ENCODE measurements at regions not wholly inside any gene's neighbourhood (a gene's known extent, or its start where the extent isn't known, plus 50 kb on each side); places are given as distances from the start of the nearest gene placed in this dataset.

GRCh38 chr4:66991521-66991920 is 553.8 kb downstream of the CENPC start:
- Histone ChIP-seq H3F3A (ENCODE audit: control insufficient read depth, insufficient read depth) (no peaks in the 10 kb centered on the region), H3K27ac (ENCODE audit: low read depth, low read length) (no peak overlapping the region), H3K4me1 (ENCODE audit: control insufficient read depth, low read length) (no peaks in the 10 kb centered on the region), H3K36me3 (ENCODE audit: control insufficient read depth, low read length) (no peaks in the 10 kb centered on the region), H3K27me3 (ENCODE audit: control insufficient read depth, low read length) (no peaks in the 10 kb centered on the region), H3K4me3 (ENCODE audit: low read length) (no peak overlapping the region), H3K9me2 (replicated peaks; ENCODE audit: control insufficient read depth, low read length) (no peaks in the 10 kb centered on the region), H3K4me2 (ENCODE audit: low read length) (no peak overlapping the region), H3K9me3 (ENCODE audit: control insufficient read depth, insufficient read depth, low read length) (no peaks in the 10 kb centered on the region), H3K79me2 (ENCODE audit: control insufficient read depth, low read length) (no peaks in the 10 kb centered on the region), H4K20me1 (ENCODE audit: control insufficient read depth, insufficient read depth, low read depth, low read length) (no peaks in the 10 kb centered on the region)
- no peak for TF ChIP-seq EZH2phosphoT487 (IDR thresholded peaks at IDR 0.05; ENCODE audit: borderline replicate concordance, low read length)
- TF ChIP-seq, protein P1, sequence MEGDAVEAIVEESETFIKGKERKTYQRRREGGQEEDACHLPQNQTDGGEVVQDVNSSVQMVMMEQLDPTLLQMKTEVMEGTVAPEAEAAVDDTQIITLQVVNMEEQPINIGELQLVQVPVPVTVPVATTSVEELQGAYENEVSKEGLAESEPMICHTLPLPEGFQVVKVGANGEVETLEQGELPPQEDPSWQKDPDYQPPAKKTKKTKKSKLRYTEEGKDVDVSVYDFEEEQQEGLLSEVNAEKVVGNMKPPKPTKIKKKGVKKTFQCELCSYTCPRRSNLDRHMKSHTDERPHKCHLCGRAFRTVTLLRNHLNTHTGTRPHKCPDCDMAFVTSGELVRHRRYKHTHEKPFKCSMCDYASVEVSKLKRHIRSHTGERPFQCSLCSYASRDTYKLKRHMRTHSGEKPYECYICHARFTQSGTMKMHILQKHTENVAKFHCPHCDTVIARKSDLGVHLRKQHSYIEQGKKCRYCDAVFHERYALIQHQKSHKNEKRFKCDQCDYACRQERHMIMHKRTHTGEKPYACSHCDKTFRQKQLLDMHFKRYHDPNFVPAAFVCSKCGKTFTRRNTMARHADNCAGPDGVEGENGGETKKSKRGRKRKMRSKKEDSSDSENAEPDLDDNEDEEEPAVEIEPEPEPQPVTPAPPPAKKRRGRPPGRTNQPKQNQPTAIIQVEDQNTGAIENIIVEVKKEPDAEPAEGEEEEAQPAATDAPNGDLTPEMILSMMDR (IDR thresholded peaks at IDR 0.05; ENCODE audit: low read depth, low read length, poor library complexity, severe bottlenecking) = no peak

DNA sequence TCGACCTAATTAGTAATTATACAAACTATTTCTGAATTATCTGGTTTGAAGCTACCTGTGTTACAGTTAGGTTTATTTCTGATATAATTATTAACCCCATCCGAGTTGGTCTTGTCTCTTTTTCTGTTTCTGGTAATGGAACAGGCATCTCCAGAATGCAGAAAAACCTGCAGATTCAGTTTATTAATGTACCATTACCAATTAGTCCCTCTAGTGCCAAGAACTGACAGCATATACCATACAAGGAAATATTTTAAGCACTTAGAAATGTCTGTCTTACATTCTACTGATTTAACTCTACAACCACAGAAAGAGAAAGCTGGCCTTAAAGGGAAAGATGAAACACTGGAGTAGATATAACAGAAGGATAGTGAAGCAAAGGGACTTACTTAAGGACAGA is 570.6 kb downstream of the CENPC start:
- TF ChIP-seq, protein P1 (IDR thresholded peaks at IDR 0.05; ENCODE audit: low read depth, low read length, poor library complexity, severe bottlenecking) = no peak
- TF ChIP-seq EZH2phosphoT487 (IDR thresholded peaks at IDR 0.05; ENCODE audit: borderline replicate concordance, low read length) = no peak
- Histone ChIP-seq H3K36me3 (ENCODE audit: control insufficient read depth, low read length) (no peaks in the 10 kb centered on the region), H3K27me3 (ENCODE audit: control insufficient read depth, low read length) (no peaks in the 10 kb centered on the region)

DNA sequence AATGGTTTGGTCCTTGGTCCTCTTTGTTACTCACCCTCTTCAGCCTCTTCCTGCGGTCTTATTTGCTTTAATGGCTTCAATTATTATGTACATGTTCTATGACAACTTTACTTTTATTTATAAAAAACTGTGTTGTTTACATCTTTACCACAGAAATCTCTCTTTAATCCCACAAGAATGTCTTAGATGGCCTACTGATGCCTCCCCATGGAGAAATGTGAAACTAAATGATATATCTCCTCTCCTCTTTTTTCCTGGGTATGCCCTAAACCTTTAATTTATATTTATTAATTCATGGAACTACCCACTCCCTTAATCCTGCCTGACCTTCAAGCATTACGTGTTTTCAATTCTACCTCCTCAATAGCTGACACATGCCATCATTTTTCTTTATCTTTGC is 573.2 kb downstream of the CENPC start:
- Histone ChIP-seq H3K9me2 (replicated peaks; ENCODE audit: control insufficient read depth, low read length) (no peaks in the 10 kb centered on the region), H3K79me2 (ENCODE audit: control insufficient read depth, low read length) (no peaks in the 10 kb centered on the region), H3K27me3 (ENCODE audit: control insufficient read depth, low read length) (no peaks in the 10 kb centered on the region), H3K36me3 (ENCODE audit: control insufficient read depth, low read length) (no peaks in the 10 kb centered on the region), H3K4me1 (ENCODE audit: control insufficient read depth, low read length) (no peaks in the 10 kb centered on the region), H3K27ac (ENCODE audit: low read depth, low read length) (no peak overlapping the region), H4K20me1 (ENCODE audit: control insufficient read depth, insufficient read depth, low read depth, low read length) (no peaks in the 10 kb centered on the region), H3K4me3 (ENCODE audit: low read length) (no peak overlapping the region), H3K9me3 (ENCODE audit: control insufficient read depth, insufficient read depth, low read length) (no peaks in the 10 kb centered on the region), H3K4me2 (ENCODE audit: low read length) (no peak overlapping the region), H3F3A (ENCODE audit: control insufficient read depth, insufficient read depth) (no peaks in the 10 kb centered on the region)
- TF ChIP-seq, protein P1 (IDR thresholded peaks at IDR 0.05; ENCODE audit: low read depth, low read length, poor library complexity, severe bottlenecking) = no peak
- TF ChIP-seq EZH2phosphoT487 (IDR thresholded peaks at IDR 0.05; ENCODE audit: borderline replicate concordance, low read length) = no peak

More for the DNA sequence above, 570.6 kb downstream of the CENPC start:
- H3K9me2 ChIP-seq (replicated peaks; ENCODE audit: control insufficient read depth, low read length) = no peaks in the 10 kb centered on the region
- H3K4me1 ChIP-seq (ENCODE audit: control insufficient read depth, low read length) = no peaks in the 10 kb centered on the region
- H4K20me1 ChIP-seq (ENCODE audit: control insufficient read depth, insufficient read depth, low read depth, low read length) = no peaks in the 10 kb centered on the region
- H3K4me3 ChIP-seq (ENCODE audit: low read length) = no peak overlapping the region
- no peaks in the 10 kb centered on the region for H3K9me3 ChIP-seq (ENCODE audit: control insufficient read depth, insufficient read depth, low read length)
- H3F3A ChIP-seq (ENCODE audit: control insufficient read depth, insufficient read depth) = no peaks in the 10 kb centered on the region
- H3K27ac ChIP-seq (ENCODE audit: low read depth, low read length) = no peak overlapping the region
- H3K4me2 ChIP-seq (ENCODE audit: low read length) = no peak overlapping the region
- no peaks in the 10 kb centered on the region for H3K79me2 ChIP-seq (ENCODE audit: control insufficient read depth, low read length)

GRCh38 chr4:66964467-66964866 is 580.8 kb downstream of the CENPC start:
- no peaks in the 10 kb centered on the region for H3K36me3 ChIP-seq (ENCODE audit: control insufficient read depth, low read length)
- no peak overlapping the region for H3K4me3 ChIP-seq (ENCODE audit: low read length)
- no peaks in the 10 kb centered on the region for H4K20me1 ChIP-seq (ENCODE audit: control insufficient read depth, insufficient read depth, low read depth, low read length)
- H3K27me3 ChIP-seq (ENCODE audit: control insufficient read depth, low read length) = no peaks in the 10 kb centered on the region
- H3K79me2 ChIP-seq (ENCODE audit: control insufficient read depth, low read length) = no peaks in the 10 kb centered on the region
- no peaks in the 10 kb centered on the region for H3K9me3 ChIP-seq (ENCODE audit: control insufficient read depth, insufficient read depth, low read length)
- H3K4me2 ChIP-seq (ENCODE audit: low read length) = no peak overlapping the region
- TF ChIP-seq, protein P1 (IDR thresholded peaks at IDR 0.05; ENCODE audit: low read depth, low read length, poor library complexity, severe bottlenecking) = no peak
- TF ChIP-seq EZH2phosphoT487 (IDR thresholded peaks at IDR 0.05; ENCODE audit: borderline replicate concordance, low read length) = no peak
- H3K9me2 ChIP-seq (replicated peaks; ENCODE audit: control insufficient read depth, low read length) = no peaks in the 10 kb centered on the region
- no peak overlapping the region for H3K27ac ChIP-seq (ENCODE audit: low read depth, low read length)
- H3K4me1 ChIP-seq (ENCODE audit: control insufficient read depth, low read length) = no peaks in the 10 kb centered on the region
- H3F3A ChIP-seq (ENCODE audit: control insufficient read depth, insufficient read depth) = no peaks in the 10 kb centered on the region
